Activated CD8-positive, alpha-beta T cell treated with anti-CD3 and anti-CD28 coated beads for 36 hours (primary cell): ENCODE measurements at regions not wholly inside any gene's neighbourhood (a gene's known extent, or its start where the extent isn't known, plus 50 kb on each side); places are given as distances from the start of the nearest gene placed in this dataset.

ENCODE experiments used
- ATAC-seq: fragments of 200-7000 bp; cut with Tn5 transposase; one replicate; pipeline ENCODE4 v1.10.0; 2021; ENCODE audit warnings: mild to moderate bottlenecking, moderate library complexity
- CTCF ChIA-PET: fragments of 350-600 bp; sonication (Branson Sonifier 250); formaldehyde crosslinking; loops from one replicate; lab custom pipeline; 2021; ENCODE audit warnings: antibody characterized with exemption; lab: Charles Lee
- POLR2A ChIA-PET: fragments of 350-600 bp; sonication (Branson Sonifier 250); formaldehyde crosslinking; loops from one replicate; lab custom pipeline; 2021; ENCODE audit warnings: antibody characterized with exemption; lab: Charles Lee
- DNase-seq: peaks from one replicate; pipeline ENCODE4 v3.0.0-alpha.2; 2020
- H3K27ac Mint-ChIP-seq: one replicate; pipeline ENCODE4 v1.8.0; 2021; ENCODE audit warnings: mild to moderate bottlenecking, mixed read lengths
- H3K27me3 Mint-ChIP-seq: one replicate; pipeline ENCODE4 v1.8.0; 2021; ENCODE audit warnings: mixed read lengths
- H3K36me3 Mint-ChIP-seq: one replicate; pipeline ENCODE4 v1.8.0; 2021; ENCODE audit warnings: low read depth, mixed read lengths
- H3K4me1 Mint-ChIP-seq: one replicate; pipeline ENCODE4 v1.8.0; 2021; ENCODE audit warnings: low read depth, mixed read lengths
- H3K4me3 Mint-ChIP-seq: one replicate; pipeline ENCODE4 v1.8.0; 2021; ENCODE audit warnings: mild to moderate bottlenecking, moderate library complexity, mixed read lengths
- H3K9me3 Mint-ChIP-seq: one replicate; pipeline ENCODE4 v1.8.0; 2021; ENCODE audit warnings: mixed read lengths
- CTCF ChIP-seq: fragments of 200-600 bp; IDR thresholded peaks from one replicate; pipeline ENCODE4 v1.8.0; 2022; ENCODE audit warnings: antibody characterized with exemption, mild to moderate bottlenecking
- intact Hi-C: fragments of 100-400 bp; cut with micrococcal nuclease; formaldehyde crosslinking; loops from one replicate; pipeline ENCODE4 v1.10.0; 2022

GRCh38 chr6:54770328-54770727 is 76.2 kb upstream of the FAM83B start:
- no peak for TF ChIP-seq CTCF
- no peaks in the 10 kb centered on the region for H3K9me3 Mint-ChIP-seq
- H3K4me3 Mint-ChIP-seq = no peak overlapping the region
- DNase-seq (no peak), ATAC-seq (no peak)
- no peaks in the 10 kb centered on the region for H3K36me3 Mint-ChIP-seq
- H3K27ac Mint-ChIP-seq = no peak overlapping the region
- no peaks in the 10 kb centered on the region for H3K27me3 Mint-ChIP-seq
- POLR2A ChIA-PET = no interaction called here
- H3K4me1 Mint-ChIP-seq = no peaks in the 10 kb centered on the region
- intact Hi-C loops = no loop called here
- CTCF ChIA-PET = no interaction called here

GRCh38 chr6:54771968-54772367 is 74.6 kb upstream of the FAM83B start:
- Mint-ChIP-seq H3K4me3 (no peak overlapping the region), H3K27me3 (no peaks in the 10 kb centered on the region), H3K27ac (no peak overlapping the region), H3K9me3 (no peaks in the 10 kb centered on the region), H3K36me3 (no peaks in the 10 kb centered on the region), H3K4me1 (no peaks in the 10 kb centered on the region)
- no peak for DNase-seq
- ChIA-PET CTCF (no interaction called here), POLR2A (no interaction called here)
- intact Hi-C loops = no loop called here
- no peak for ATAC-seq
- no peak for TF ChIP-seq CTCF

DNA sequence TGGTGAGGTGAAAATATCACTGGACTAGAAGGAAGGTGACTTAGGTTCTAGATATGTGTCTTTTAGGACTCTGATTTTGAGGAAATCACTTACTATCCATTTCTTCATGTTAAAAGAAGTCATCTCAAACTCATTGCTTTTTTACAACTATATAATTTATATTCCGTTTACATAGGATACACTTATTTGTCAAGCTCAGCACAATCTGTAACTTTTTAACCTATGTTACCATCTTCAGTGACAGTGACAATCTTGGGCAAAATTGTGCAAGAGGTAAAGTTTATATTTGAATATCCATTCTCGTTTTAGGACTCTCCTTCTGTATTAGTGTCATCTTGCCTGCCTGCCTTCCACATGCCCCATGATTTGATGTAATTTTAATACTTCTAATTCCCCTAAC is 74.0 kb upstream of the FAM83B start:
- TF ChIP-seq CTCF = no peak

GRCh38 chr6:54775576-54775975 is 71.0 kb upstream of the FAM83B start:
- ChIA-PET CTCF (no interaction called here), POLR2A (no interaction called here)
- no peak for TF ChIP-seq CTCF
- intact Hi-C loops = no loop called here
- DNase-seq (no peak), ATAC-seq (no peak)
- no peaks in the 10 kb centered on the region for H3K9me3 Mint-ChIP-seq
- H3K27me3 Mint-ChIP-seq = no peaks in the 10 kb centered on the region
- H3K27ac Mint-ChIP-seq = no peak overlapping the region
- no peak overlapping the region for H3K4me3 Mint-ChIP-seq
- no peaks in the 10 kb centered on the region for H3K4me1 Mint-ChIP-seq
- H3K36me3 Mint-ChIP-seq = no peaks in the 10 kb centered on the region

More for the DNA sequence above, 74.0 kb upstream of the FAM83B start:
- no peak overlapping the region for H3K4me3 Mint-ChIP-seq
- no peaks in the 10 kb centered on the region for H3K9me3 Mint-ChIP-seq
- ATAC-seq (no peak), DNase-seq (no peak)
- ChIA-PET POLR2A (no interaction called here), CTCF (no interaction called here)
- no peaks in the 10 kb centered on the region for H3K36me3 Mint-ChIP-seq
- H3K27ac Mint-ChIP-seq = no peak overlapping the region
- H3K27me3 Mint-ChIP-seq = no peaks in the 10 kb centered on the region
- intact Hi-C loops = no loop called here
- H3K4me1 Mint-ChIP-seq = no peaks in the 10 kb centered on the region

GRCh38 chr6:54776891-54777290 is 69.7 kb upstream of the FAM83B start:
- ATAC-seq (no peak), DNase-seq (no peak)
- POLR2A ChIA-PET = no interaction called here
- Mint-ChIP-seq H3K27me3 (no peaks in the 10 kb centered on the region), H3K36me3 (no peaks in the 10 kb centered on the region), H3K9me3 (no peaks in the 10 kb centered on the region), H3K4me1 (no peaks in the 10 kb centered on the region), H3K4me3 (no peak overlapping the region), H3K27ac (no peak overlapping the region)
- intact Hi-C loops = no loop called here
- TF ChIP-seq CTCF = no peak
- CTCF ChIA-PET = no interaction called here
